Esophagus mucosa (tissue), 1 donor: ENCODE measurements at regions not wholly inside any gene's neighbourhood (a gene's known extent, or its start where the extent isn't known, plus 50 kb on each side); places are given as distances from the start of the nearest gene placed in this dataset.

Experiments used
- ATAC-seq: fragments of 200-7000 bp; cut with Tn5 transposase; one replicate; pipeline ENCODE4 v1.9.1; 2020
- donor health status: DM: yes; HTN: yes; CAD: no.

- ATAC-seq = no peak
Observed at GRCh38 chr3:188041193-188041592, 112.8 kb upstream of the LPP start.

DNA sequence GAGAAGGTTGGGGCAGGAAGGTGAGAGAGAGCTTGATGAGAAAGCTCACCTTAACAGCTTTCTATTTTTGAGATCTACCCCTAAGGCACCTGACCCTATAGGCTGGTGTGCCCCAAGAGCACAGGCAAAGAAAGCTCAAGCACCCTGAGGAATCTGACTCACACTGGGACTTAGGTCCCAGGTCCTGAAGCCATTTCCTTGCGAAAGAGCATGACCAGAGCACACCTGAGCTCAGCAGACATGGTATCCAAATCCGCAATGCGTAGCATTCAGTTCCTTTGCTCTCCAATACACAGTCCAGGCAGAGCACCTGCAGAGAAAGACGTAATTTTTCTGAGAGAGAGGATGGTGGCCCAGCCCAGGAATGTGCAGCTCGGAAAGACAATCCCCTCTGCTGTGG is 112.1 kb upstream of the LPP start:
- ATAC-seq = no peak

- no peak for ATAC-seq
Observed at GRCh38 chr3:188042466-188042865, 111.5 kb upstream of the LPP start.

DNA sequence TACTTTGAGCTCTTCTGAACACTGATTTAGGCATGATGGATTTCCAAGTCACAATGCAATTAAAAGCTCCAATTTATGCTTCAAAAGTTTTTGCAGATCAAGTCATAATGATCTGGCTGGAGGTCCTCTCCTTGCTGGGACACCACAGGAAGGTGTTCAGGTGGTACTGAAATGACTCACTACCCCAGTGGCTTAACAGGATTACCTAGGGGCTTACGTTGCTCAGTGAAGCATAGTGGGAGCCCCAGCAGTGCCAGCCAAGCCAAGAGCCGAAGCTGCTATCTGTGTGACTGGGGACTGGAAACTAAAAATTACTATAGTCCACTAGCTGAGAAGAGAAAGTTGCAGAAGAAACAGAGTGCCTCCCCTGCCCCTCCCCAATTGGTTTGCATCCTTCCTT is 110.1 kb upstream of the LPP start:
- ATAC-seq = no peak

DNA sequence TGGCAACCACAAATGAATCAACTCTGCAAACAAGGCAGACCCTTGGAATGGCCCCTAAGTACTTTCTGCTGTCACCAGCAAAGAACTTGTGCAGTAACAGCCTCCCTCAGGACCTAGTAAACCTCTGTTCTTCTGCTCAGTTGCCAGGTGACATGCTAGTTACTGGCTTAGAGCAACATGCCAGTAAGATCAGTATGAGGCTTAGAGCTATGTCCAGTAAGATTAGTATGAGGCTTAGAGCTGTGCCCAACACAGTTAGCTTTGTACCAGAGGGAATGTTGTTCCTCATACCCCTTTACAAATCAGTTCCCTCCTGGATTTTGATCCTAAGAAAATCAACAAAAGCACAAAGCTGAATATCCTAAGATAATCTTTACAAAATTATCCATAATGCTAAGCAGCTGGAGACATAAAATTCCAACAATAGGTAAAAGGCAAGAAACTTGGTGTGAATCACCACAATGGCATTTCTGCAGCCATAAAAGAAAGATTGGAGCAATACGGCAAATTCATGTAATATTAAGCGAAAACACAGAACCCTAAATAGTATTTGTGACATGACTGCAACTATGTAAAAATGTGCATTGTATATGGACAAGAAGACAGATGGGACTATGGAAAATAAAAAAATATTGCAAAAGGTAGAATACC is 107.3 kb upstream of the LPP start:
- no peak for ATAC-seq

DNA sequence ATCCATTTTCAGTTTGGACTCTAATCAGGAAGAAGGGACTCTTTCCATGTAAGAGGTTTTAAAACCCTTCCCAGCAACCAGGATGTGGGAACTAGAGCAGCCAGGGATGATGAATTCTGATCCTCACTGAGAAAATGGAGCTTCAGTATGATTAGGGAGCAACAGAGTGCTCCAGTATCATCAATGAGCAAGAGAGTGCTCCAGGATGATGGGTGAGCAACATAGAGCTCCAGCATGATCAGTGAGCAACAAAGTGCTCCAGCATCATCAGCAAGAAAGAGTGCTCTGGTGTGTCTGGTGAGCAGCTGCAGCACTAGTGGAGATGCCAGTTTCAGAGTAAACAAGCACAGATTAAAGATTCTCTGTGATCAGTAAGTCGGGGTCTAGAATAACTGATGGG is 106.4 kb upstream of the LPP start:
- no peak for ATAC-seq

- no peak for ATAC-seq
Observed at GRCh38 chr3:188049606-188050530, 104.1 kb upstream of the LPP start.

GRCh38 chr3:188051801-188052168 is 102.2 kb upstream of the LPP start:
- no peak for ATAC-seq

- peak; percentile 74 for ATAC-seq
Observed at GRCh38 chr3:188052169-188053035, 101.6 kb upstream of the LPP start.

- peak; percentile 61 for ATAC-seq
Observed at GRCh38 chr3:188053036-188053340, 101.0 kb upstream of the LPP start.

DNA sequence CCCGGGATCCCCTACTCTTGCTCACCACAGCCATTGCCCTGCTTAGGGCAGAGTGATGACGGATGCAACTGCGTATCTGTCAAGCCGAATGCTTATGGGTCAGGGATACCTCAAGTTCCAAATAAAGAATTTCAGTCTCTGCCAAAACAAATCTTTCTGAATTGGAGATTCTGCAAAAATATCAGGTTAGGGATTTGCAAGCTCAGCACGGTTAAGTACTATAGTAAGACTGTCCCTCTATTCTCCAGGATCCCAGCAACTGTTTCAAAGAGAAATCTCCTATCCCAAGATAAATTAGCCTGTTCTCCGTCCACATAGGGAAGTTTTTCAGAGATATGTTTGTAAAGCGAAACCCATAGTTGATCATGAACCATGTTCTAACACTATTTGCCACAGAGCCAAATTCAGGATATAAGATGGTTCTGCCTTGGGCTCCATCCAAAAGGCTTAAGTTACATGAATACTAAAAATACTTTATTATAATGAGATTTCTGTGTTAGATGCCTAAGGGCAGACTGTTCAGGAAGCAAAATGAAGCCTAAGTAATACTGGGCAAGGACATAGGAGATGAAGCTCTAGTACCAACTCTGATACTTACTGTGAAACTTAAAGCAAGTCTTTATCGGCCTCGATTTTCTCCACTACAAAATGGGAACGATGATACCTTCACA is 100.1 kb upstream of the LPP start:
- ATAC-seq = peak; percentile 33

GRCh38 chr3:188054541-188054940 is 99.4 kb upstream of the LPP start:
- no peak for ATAC-seq

- ATAC-seq = no peak
Observed at GRCh38 chr3:188055388-188055787, 98.6 kb upstream of the LPP start.

GRCh38 chr3:188057124-188057523 is 96.8 kb upstream of the LPP start:
- no peak for ATAC-seq

DNA sequence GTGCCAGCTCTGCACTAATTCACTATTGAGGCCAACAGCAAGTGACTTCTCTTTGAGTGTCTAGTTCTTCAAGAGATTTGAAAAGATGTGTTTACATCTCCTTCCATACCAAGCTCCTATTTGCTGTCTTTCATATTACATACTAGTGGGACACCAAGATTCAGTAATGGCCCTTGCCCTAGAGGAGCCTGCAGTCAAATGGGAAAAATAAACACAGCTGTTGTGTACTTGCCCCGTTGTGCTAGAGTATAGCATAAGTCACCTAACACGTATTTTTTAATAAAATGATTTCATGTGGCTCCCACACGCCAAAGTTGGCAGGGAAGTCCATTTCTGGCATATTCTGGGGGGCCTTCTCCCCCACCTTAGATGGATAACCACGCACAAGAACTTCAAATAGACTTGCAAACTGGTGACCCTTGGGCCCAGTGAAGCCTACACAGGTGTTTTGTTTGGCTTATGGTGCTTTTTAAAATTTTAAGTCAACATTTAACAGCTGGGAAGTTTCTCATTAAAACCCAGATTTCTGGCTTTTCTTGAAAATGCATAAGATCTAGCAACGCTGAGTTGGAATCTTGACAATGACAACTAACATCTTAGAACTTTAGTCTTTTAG is 95.3 kb upstream of the LPP start:
- ATAC-seq = no peak

- no peak for ATAC-seq
Observed at GRCh38 chr3:188059351-188059750, 94.6 kb upstream of the LPP start.

DNA sequence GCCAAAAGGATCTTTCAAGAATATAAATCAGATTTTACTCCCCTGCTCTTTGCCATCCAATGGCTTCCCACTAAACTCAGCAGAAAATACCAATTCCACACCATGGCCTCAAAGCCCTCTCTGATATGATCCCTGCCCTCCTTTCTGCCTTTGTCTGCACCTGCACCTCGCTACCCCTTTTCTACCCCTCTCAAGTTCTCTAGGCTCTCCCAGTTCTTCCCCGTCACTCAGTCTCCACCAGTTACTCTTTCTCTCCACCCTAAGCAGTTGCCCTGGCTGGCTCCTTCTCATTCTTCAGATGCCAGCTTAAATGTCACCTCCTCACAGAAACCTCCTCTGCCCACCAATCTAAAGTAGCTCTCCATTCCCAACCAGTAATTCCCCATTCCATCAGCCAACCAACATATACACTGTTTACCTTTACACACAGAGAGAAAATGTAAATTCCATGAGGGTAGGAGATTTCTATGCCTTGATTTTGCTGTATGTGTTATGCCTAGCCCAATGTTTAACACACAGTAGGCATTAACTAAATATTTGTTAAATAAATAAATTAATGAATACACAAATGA is 93.6 kb upstream of the LPP start:
- no peak for ATAC-seq

DNA sequence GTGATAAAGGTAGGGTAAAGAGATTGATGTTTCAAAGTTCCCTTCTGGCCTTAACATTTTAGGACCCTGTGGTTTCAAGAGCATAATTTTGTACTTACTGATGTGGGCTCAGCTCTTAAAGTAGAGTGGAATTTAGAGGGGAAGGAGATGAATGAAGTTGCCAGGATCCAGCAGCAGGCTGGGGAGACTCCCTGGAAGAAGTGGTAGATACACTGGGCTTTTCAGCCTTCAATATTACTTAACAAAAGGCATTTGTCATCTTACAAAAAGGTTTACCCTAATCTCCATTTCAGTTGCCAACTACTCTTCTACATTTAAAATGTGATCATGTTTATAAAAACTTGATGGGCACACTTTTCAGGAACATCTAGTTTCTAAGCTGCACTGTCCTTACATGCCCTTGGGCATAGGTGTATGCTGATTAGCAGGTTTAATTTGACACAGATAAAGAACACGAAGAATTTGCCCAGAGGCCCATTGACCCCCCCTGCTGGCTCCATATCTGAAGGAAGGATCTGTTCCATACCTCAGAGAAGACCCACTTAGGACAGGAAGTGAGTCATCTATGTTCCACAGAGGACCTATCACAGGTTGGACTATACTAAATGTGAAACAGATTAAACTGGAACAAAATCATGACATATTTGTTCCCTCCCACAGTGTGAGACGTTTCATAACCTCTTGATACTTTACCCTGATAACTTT is 93.0 kb upstream of the LPP start:
- peak; percentile 86 for ATAC-seq

DNA sequence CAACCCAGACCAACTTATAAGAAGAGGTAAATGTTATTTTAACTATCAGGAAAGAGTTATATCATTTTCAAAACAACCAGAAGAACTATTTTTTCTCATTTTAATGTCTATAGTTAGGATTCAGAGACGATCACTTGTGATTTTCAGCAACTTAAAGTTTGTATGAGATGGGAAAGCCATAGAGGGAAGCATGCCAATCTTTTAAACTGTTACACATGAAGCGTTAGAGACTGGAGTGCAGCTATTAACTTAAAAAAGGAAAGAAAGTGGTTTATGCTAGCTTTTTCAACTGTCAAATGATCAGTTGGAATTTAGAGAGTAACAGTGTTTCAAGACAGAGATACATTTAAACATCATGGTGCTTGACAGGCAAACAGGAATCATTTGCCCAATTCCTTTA is 91.7 kb upstream of the LPP start:
- ATAC-seq = no peak

DNA sequence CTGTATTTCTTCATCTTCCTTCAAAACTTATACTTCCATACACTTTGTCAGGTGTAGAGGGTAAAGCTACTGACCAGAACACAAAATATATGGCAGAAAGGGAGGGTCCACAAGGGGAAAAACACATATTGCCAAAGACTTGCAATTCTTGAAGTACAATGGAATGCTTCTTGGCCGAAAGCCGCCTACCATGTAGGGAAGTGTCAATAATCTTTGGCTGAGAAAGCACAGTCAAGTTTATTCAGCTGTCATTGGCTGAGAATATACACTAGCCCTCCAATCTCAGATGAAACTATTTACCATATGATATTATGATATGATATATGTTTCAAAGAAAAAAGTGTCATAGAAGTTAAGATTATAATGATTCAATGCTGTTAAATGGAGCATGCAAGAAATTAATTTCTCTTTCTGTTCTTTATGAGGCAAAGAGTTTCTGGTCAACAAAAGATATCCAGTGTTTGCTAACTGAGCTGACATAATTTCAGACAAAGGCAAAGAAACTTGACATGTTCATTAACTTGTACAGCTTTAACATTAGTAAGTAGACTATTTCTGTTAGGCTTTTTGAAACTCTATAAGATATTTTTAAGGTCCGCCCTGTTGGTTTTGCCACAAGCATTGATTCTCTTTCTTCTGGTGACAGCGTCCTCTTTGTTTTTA is 89.0 kb upstream of the LPP start:
- ATAC-seq = no peak

GRCh38 chr3:188066141-188066540 is 87.8 kb upstream of the LPP start:
- no peak for ATAC-seq
